GM23248 (cell line): ENCODE measurements at regions not wholly inside any gene's neighbourhood (a gene's known extent, or its start where the extent isn't known, plus 50 kb on each side); places are given as distances from the start of the nearest gene placed in this dataset.

Experiments used
- EZH2 ChIP-seq: fragments of 200-600 bp; sonication (generic); IDR thresholded peaks from 2 replicates; pipeline ENCODE4 v1.6.1; 2018; ENCODE audit warnings: antibody characterized with exemption, mild to moderate bottlenecking; ENCODE audit not compliant: insufficient read depth, poor library complexity, severe bottlenecking
- EZH2phosphoT487 ChIP-seq: fragments of 200-600 bp; sonication (generic); IDR thresholded peaks from 2 replicates; pipeline ENCODE4 v1.6.1; 2018; ENCODE audit warnings: antibody characterized with exemption, moderate library complexity, mild to moderate bottlenecking, low read depth; ENCODE audit not compliant: insufficient read depth

DNA sequence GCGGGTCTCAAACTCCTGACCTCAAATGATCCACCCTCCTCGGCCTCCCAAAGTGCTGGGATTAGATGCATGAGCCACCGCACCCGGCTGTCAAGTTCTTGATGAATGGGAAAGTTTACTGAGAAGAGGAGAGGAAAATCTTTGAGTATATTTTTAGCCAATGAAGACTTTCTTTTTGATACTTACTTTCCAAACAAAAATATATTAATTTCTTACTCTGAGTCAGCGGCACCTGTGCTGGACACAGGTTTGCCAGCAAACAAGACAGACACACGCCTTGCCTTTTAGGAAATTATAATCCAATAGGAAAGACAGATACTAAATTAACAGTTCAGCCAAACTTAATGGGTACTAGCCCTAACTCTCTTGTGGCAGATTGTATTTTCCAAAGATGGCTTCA, 166.6 kb downstream of the SHQ1 start:
- no peak for TF ChIP-seq EZH2
- TF ChIP-seq EZH2phosphoT487: no peak
